BLaER1 treated with 17β-estradiol and CSF1 and Interleukin-3, amounts not matched to agents 10 nM and 100 nM (cell line): ENCODE measurements at regions not wholly inside any gene's neighbourhood (a gene's known extent, or its start where the extent isn't known, plus 50 kb on each side); places are given as distances from the start of the nearest gene placed in this dataset.

ENCODE experiments used
- H3K27ac ChIP-seq, 11 experiments: shearing (Covaris generic); formaldehyde crosslinking; 2 replicates each; pipeline ENCODE4 v1.8.1; 2022
- H3K27me3 ChIP-seq, 11 experiments: shearing (Covaris generic); formaldehyde crosslinking; 2 replicates each; pipeline ENCODE4 v1.8.1; 2022
- H3K36me3 ChIP-seq, 11 experiments: shearing (Covaris generic); formaldehyde crosslinking; 2 replicates each; pipeline ENCODE4 v1.8.1; 2022
- H3K4me1 ChIP-seq, 10 experiments: shearing (Covaris generic); formaldehyde crosslinking; 2 replicates each; pipeline ENCODE4 v1.8.1; 2022
- H3K4me2 ChIP-seq, 11 experiments: shearing (Covaris generic); formaldehyde crosslinking; 2 replicates each; pipeline ENCODE4 v1.8.1; 2022
- H3K4me3 ChIP-seq, 10 experiments: shearing (Covaris generic); formaldehyde crosslinking; 2 replicates each; pipeline ENCODE4 v1.8.1; 2022
- H3K9ac ChIP-seq, 11 experiments: shearing (Covaris generic); formaldehyde crosslinking; 2 replicates each; pipeline ENCODE4 v1.8.1; 2022
- H3K9me3 ChIP-seq, 11 experiments: shearing (Covaris generic); formaldehyde crosslinking; replicated peaks in 1 of 11; 2 replicates each; pipeline ENCODE4 v1.8.1; 2022
- H4K20me1 ChIP-seq, 11 experiments: shearing (Covaris generic); formaldehyde crosslinking; 2 replicates each; pipeline ENCODE4 v1.8.1; 2022
- Cebpa-rat ChIP-seq, 11 experiments: shearing (Covaris generic); IDR thresholded peaks; 2 replicates each; pipeline ENCODE4 v1.8.1; 2022

GRCh38 chr19:30666301-30666803 is 294.2 kb downstream of the ZNF536 start:
- no peak overlapping the region for H3K9ac ChIP-seq
- no peak overlapping the region for H3K4me3 ChIP-seq
- peaks cover 0 to 16% (median 10%) of the 10 kb centered on the region in 10 experiments; a peak in 14 of 20 replicates for H3K4me1 ChIP-seq
- no peak for TF ChIP-seq Cebpa-rat (IDR thresholded peaks at IDR 0.05)
- H3K9me3 ChIP-seq = no peaks in the 10 kb centered on the region
- peaks cover 0 to 9% (median 0%) of the 10 kb centered on the region in 11 experiments; a peak in 2 of 22 replicates for H3K27me3 ChIP-seq
- H3K27ac ChIP-seq = no peak overlapping the region
- H3K36me3 ChIP-seq = no peaks in the 10 kb centered on the region
- H3K4me2 ChIP-seq = no peak overlapping the region
- peaks cover 0 to 5% (median 0%) of the 10 kb centered on the region in 11 experiments; a peak in 1 of 22 replicates for H4K20me1 ChIP-seq

GRCh38 chr19:30665449-30665848 is 293.3 kb downstream of the ZNF536 start:
- H3K27ac ChIP-seq = no peak overlapping the region
- H4K20me1 ChIP-seq = peaks cover 0 to 5% (median 0%) of the 10 kb centered on the region in 11 experiments; a peak in 1 of 22 replicates
- no peak overlapping the region for H3K4me3 ChIP-seq
- H3K36me3 ChIP-seq = no peaks in the 10 kb centered on the region
- H3K4me2 ChIP-seq = no peak overlapping the region
- H3K27me3 ChIP-seq = peaks cover 0 to 9% (median 0%) of the 10 kb centered on the region in 11 experiments; a peak in 2 of 22 replicates
- no peak overlapping the region for H3K9ac ChIP-seq
- no peak for TF ChIP-seq Cebpa-rat (IDR thresholded peaks at IDR 0.05)
- H3K4me1 ChIP-seq = peaks cover 0 to 16% (median 10%) of the 10 kb centered on the region in 10 experiments; a peak in 14 of 20 replicates
- H3K9me3 ChIP-seq = no peaks in the 10 kb centered on the region

GRCh38 chr19:30663611-30664174 is 291.5 kb downstream of the ZNF536 start:
- no peak for TF ChIP-seq Cebpa-rat (IDR thresholded peaks at IDR 0.05)
- no peaks in the 10 kb centered on the region for H3K36me3 ChIP-seq
- peaks cover 0 to 2% (median 0%) of the 10 kb centered on the region in 11 experiments; a peak in 1 of 22 replicates for H3K27me3 ChIP-seq
- H3K4me2 ChIP-seq = no peak overlapping the region
- no peak overlapping the region for H3K9ac ChIP-seq
- H3K4me1 ChIP-seq = peaks cover 0 to 12% (median 4%) of the 10 kb centered on the region in 10 experiments; a peak in 12 of 20 replicates
- H4K20me1 ChIP-seq = peaks cover 0 to 5% (median 0%) of the 10 kb centered on the region in 11 experiments; a peak in 1 of 22 replicates
- no peak overlapping the region for H3K27ac ChIP-seq
- no peak overlapping the region for H3K4me3 ChIP-seq
- peaks cover 0 to 8% (median 0%) of the 10 kb centered on the region in 11 experiments; a peak in 2 of 22 replicates for H3K9me3 ChIP-seq

- no peak for TF ChIP-seq Cebpa-rat (IDR thresholded peaks at IDR 0.05)
- Histone ChIP-seq H3K36me3 (no peaks in the 10 kb centered on the region), H4K20me1 (peaks cover 0 to 5% (median 0%) of the 10 kb centered on the region in 11 experiments; a peak in 1 of 22 replicates), H3K4me2 (peak overlapping the region in 4 of 11 experiments; percentile 8 to 57 (median 24); a peak in 4 of 22 replicates), H3K4me3 (no peak overlapping the region), H3K27me3 (no peaks in the 10 kb centered on the region), H3K4me1 (peaks cover 0 to 12% (median 0%) of the 10 kb centered on the region in 10 experiments; a peak in 5 of 20 replicates), H3K27ac (no peak overlapping the region), H3K9ac (no peak overlapping the region), H3K9me3 (peaks cover 0 to 8% (median 0%) of the 10 kb centered on the region in 11 experiments; a peak in 2 of 22 replicates)
Observed at GRCh38 chr19:30662211-30662861, 290.2 kb downstream of the ZNF536 start.

- H4K20me1 ChIP-seq = no peaks in the 10 kb centered on the region
- H3K4me1 ChIP-seq = peaks cover 0 to 12% (median 0%) of the 10 kb centered on the region in 10 experiments; a peak in 5 of 20 replicates
- H3K9ac ChIP-seq = no peak overlapping the region
- peaks cover 0 to 8% (median 0%) of the 10 kb centered on the region in 11 experiments; a peak in 2 of 22 replicates for H3K9me3 ChIP-seq
- no peak for TF ChIP-seq Cebpa-rat (IDR thresholded peaks at IDR 0.05)
- H3K36me3 ChIP-seq = no peaks in the 10 kb centered on the region
- no peaks in the 10 kb centered on the region for H3K27me3 ChIP-seq
- H3K4me3 ChIP-seq = no peak overlapping the region
- H3K4me2 ChIP-seq = no peak overlapping the region
- no peak overlapping the region for H3K27ac ChIP-seq
Observed at GRCh38 chr19:30659638-30660037, 287.5 kb downstream of the ZNF536 start.

- no peaks in the 10 kb centered on the region for H3K4me1 ChIP-seq
- no peak for TF ChIP-seq Cebpa-rat (IDR thresholded peaks at IDR 0.05)
- no peak overlapping the region for H3K9ac ChIP-seq
- H3K27me3 ChIP-seq = no peaks in the 10 kb centered on the region
- H3K27ac ChIP-seq = no peak overlapping the region
- H3K36me3 ChIP-seq = no peaks in the 10 kb centered on the region
- H3K9me3 ChIP-seq = peaks cover 0 to 8% (median 0%) of the 10 kb centered on the region in 11 experiments; a peak in 2 of 22 replicates
- no peak overlapping the region for H3K4me3 ChIP-seq
- no peaks in the 10 kb centered on the region for H4K20me1 ChIP-seq
- no peak overlapping the region for H3K4me2 ChIP-seq
Observed at GRCh38 chr19:30656520-30657100, 284.4 kb downstream of the ZNF536 start.

GRCh38 chr19:30653646-30654386 is 281.6 kb downstream of the ZNF536 start:
- H4K20me1 ChIP-seq = no peaks in the 10 kb centered on the region
- TF ChIP-seq Cebpa-rat (IDR thresholded peaks at IDR 0.05) = no peak
- H3K9ac ChIP-seq = no peak overlapping the region
- no peaks in the 10 kb centered on the region for H3K27me3 ChIP-seq
- no peaks in the 10 kb centered on the region for H3K36me3 ChIP-seq
- H3K4me3 ChIP-seq = no peak overlapping the region
- no peaks in the 10 kb centered on the region for H3K9me3 ChIP-seq
- H3K4me2 ChIP-seq = no peak overlapping the region
- no peaks in the 10 kb centered on the region for H3K4me1 ChIP-seq
- H3K27ac ChIP-seq = no peak overlapping the region

- Histone ChIP-seq H3K4me1 (no peaks in the 10 kb centered on the region), H3K9ac (no peak overlapping the region), H3K27ac (no peak overlapping the region), H4K20me1 (no peaks in the 10 kb centered on the region), H3K36me3 (no peaks in the 10 kb centered on the region), H3K27me3 (no peaks in the 10 kb centered on the region), H3K4me2 (no peak overlapping the region), H3K9me3 (no peaks in the 10 kb centered on the region), H3K4me3 (no peak overlapping the region)
- no peak for TF ChIP-seq Cebpa-rat (IDR thresholded peaks at IDR 0.05)
Observed at GRCh38 chr19:30652751-30653150, 280.6 kb downstream of the ZNF536 start.
